ENCODE measurements at regions not wholly inside any gene's neighbourhood (a gene's known extent, or its start where the extent isn't known, plus 50 kb on each side); places are given as distances from the start of the nearest gene placed in this dataset.

DNA sequence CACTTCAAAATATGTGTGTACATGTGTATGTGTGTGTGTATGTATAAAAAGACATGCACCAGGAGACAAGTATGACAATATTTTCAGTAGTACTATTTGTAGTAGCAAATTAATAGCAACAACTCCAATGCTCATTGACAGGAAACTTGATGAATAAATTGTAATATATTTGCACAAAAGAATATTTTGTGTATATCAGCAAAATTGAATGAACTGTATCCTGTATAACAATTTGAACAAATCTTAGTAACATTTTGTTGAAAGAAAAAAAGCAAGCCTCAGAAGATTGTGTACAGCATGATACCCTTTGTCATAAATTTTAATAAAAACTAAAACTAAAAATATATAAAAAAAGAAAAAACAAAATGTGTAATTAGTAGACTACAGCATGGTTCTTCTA, 1367.3 kb upstream of the TMEFF2 start:
- no peak for DNase-seq (ENCODE audit: low spot score)

- DNase-seq (ENCODE audit: low spot score) = no peak
These were observed 1366.3 kb upstream of the TMEFF2 start for GRCh38 chr2:193561054-193561453.

DNA sequence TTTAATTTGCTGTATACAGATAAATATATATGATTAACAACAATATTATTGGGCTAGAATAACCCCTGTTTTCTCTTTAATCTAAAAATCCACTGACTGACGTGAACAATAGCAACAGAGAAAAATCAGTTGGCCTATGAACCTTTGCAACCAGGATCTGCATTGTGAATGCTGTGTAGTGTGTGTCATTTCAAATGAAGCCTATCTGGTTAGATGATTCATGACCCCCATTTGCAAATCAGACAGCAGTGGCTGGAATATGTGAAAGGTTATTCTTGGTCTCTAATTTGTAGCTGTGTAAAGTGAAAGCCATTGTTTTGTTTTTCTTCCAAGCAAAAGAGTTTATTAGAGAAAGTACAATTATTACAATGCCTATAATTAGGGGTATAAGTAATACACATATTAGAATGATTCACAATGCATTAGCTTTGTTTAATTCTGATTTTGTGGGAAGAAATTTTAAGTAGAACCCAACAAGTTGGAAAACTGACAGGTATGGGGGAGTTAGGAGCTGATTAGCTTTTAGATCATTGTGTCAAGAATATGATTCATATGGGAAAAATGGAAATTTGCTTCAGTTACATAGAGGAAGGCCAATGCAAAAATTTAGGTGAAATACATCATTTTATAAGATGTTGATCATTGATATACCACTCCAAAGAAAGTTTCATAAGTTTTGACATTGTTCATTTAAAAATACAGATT, 1362.2 kb upstream of the TMEFF2 start:
- DNase-seq (ENCODE audit: low spot score) = no peak

DNA sequence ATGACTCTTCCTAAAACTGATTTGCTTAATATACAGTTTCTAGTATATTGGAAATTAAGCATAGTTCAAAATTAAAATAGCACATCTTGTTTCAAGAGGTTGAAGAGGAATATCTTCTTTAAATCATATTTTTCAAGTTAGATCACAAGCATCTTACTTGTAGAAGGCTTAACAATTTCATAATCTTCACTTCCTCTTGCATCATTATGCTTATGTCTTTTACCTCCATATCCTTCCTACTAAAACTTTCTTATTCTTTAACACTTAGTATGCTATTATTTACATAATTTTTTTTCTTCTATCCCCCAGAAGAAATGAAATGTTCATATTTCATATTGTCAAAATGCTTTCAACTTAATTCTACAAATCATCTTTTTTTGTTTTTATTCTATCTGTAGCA, 1354.9 kb upstream of the TMEFF2 start:
- no peak for DNase-seq (ENCODE audit: low spot score)

- no peak for DNase-seq (ENCODE audit: low spot score)
These were observed 1348.0 kb upstream of the TMEFF2 start for GRCh38 chr2:193542762-193543161.

DNA sequence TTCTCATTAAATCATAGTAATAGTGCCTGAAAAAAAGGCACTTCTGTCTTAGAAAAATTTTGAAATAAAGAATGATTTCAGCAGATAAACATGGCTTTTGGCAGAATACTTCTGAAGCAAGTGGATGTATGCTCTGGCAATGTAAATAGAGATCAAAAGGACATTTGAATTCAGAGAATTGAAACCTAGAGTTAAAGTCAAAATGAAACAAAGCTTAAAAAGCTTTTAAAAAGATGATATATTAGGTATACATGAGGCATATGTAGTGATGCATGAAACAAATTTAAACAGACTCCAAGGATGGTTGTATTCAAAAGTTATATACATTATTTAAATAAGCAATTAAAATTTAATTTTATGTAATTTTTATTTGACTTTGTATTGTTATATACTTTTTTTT, 1344.5 kb upstream of the TMEFF2 start:
- no peak for DNase-seq (ENCODE audit: low spot score)

GRCh38 chr2:193538061-193538460, 1343.3 kb upstream of the TMEFF2 start:
- no peak for DNase-seq (ENCODE audit: low spot score)

DNA sequence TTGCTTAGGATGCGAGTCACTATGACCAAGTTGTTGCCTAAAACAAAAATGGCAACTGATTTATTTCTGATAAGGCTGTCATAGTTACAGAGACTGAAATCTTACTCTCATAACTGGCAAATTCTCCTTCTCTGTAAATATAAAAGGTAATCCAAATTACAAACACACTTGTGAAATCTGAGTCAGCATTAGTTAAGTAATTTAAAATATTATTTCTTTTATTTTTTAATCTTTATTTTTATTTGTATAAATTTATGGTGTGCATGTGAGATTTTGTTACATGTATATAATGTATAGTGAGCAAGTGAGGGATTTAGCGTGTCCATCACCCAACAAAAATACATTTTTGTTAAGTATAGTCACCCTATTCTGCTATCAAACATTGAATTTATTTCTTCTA, 1342.8 kb upstream of the TMEFF2 start:
- no peak for DNase-seq (ENCODE audit: low spot score)

DNA sequence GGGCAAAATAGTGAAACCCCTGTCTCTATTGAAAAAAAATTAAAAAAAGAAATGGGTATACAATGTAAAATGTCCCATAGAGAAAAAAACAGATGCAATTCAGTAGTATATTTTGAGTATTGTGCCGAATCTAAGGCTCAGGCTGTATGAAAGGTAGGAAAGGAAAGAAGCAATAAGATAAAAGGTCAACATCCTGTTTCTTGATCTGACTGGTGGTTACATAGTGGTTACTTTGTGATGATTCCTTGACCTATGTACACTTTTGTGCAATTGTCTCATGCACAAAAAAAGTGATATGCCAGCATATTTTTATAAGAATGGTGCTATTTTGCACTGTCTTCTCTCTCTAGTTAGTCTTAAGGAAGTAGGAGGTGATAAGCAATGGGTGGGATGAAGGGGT, 1333.7 kb upstream of the TMEFF2 start:
- DNase-seq (ENCODE audit: low spot score) = no peak

DNA sequence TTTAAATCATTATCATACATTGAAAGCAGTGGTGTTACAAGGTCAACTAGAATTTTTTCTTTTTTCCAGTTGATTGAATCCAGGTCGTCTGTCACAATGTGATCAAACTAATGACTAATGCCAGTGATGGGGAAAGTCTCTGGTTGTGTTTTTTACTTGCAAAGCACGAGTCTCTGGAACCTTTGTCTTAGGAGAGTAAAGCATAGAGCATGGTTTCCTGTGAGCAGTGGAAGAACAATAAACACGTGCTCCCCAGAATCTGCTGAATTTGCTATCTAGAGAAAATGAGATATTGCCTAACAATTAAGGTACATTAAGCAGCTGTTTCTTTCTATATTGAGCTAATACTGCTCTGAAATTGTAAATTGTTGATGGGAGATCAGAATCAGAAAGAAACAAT, 1332.4 kb upstream of the TMEFF2 start:
- DNase-seq (ENCODE audit: low spot score) = no peak

GRCh38 chr2:193523662-193524061, 1328.9 kb upstream of the TMEFF2 start:
- DNase-seq (ENCODE audit: low spot score) = no peak

GRCh38 chr2:193521523-193521922, 1326.8 kb upstream of the TMEFF2 start:
- no peak for DNase-seq (ENCODE audit: low spot score)

DNA sequence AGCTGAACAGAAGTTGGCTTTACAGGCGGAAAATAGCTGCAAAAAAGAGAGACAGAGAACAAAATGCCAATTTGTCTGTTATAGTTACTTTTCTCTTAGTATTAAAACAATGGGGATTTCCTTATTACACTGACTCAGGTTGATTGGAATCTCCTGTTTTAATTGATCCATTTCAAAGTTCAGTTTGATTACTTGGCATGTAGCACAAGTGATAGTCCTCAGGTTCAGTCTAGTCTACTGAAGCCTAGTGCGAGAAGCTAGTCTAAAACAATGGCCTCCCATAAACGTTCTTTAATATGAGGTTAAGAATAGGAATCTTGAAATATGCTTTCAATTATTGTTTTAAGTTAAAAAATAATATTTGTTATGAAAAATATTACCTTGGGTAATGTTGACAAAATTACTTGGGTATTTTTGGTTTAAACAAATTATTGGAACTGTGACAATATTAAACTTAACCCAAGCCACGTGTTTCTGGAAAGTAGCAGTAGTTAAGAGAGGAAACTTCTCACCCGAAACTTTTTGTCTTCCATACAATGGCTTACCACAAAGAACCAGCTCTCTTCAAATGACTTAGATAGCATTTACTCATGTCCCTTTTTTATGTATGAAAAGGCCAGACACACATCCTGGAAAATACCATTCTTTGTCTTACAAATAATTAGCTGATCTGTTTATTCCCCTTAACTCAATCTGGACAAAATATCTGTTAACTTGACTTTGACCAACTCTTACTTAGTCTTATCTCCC, 1326.2 kb upstream of the TMEFF2 start:
- no peak for DNase-seq (ENCODE audit: low spot score)

- no peak for DNase-seq (ENCODE audit: low spot score)
These were observed 1323.5 kb upstream of the TMEFF2 start for GRCh38 chr2:193518041-193518817.

- no peak for DNase-seq (ENCODE audit: low spot score)
These were observed 1322.9 kb upstream of the TMEFF2 start for GRCh38 chr2:193517615-193518014.

GRCh38 chr2:193506035-193506434, 1311.3 kb upstream of the TMEFF2 start:
- no peak for DNase-seq (ENCODE audit: low spot score)

DNA sequence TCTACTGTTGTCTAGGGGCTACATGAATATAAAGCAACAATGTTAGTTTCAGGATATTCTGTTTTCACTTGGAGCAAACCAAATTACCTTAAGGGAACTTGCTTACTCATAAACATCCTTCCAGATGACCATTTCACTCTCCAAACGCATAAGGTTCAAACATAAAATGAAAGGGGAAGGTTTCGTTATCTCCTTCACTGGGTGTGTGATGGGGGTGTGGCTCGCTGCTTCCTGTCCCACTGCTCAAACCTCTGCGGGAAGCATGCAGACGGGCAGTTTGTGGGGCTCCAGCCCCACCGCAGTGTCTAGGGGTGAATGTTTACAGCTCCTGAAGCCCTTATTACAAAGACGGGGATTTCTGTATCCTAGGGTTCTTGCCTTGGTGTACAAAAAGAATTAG, 1310.9 kb upstream of the TMEFF2 start:
- no peak for DNase-seq (ENCODE audit: low spot score)

GRCh38 chr2:193502363-193503035, 1307.8 kb upstream of the TMEFF2 start:
- DNase-seq (ENCODE audit: low spot score) = no peak

DNA sequence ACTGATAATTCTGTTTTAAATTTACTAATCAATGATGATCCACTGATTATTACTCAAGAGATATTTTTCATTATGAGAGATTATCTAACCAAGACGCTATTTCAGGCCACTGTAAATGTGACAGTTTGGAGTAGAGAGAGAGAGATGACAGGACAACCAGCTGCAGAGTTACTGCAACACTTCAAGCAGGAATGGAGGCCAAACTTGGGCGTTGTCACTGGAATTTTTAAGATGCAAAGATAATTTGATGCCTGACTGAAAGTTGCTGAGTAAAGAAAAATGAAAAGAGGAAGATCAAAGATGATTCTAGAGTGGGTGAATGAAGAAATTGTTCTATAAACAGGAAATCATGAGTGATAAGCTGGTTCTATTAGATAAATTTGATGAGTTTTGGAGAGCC, 1302.1 kb upstream of the TMEFF2 start:
- DNase-seq (ENCODE audit: low spot score) = no peak

GRCh38 chr2:193482557-193482956, 1287.8 kb upstream of the TMEFF2 start:
- DNase-seq (ENCODE audit: low spot score) = no peak

DNA sequence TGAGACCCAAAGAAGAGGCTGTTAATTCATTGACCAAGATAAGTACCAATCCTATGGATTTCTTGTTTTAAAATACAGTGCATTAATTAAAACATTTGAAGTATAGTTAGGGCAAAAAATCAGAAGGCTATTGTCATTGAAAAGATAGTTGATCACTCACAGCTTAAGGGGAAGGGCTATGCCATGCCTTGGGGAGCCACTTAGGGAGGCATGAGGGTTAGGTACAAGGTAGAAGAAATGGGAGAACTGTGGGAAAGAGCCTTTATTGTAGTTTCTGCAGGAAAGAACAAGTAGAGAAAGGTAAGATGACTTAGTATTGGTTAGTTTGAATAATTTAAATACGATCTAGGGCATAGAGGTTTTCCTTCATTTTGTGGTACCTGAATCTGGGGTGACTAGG, 1285.5 kb upstream of the TMEFF2 start:
- no peak for DNase-seq (ENCODE audit: low spot score)

- DNase-seq (ENCODE audit: low spot score) = no peak
These were observed 1281.6 kb upstream of the TMEFF2 start for GRCh38 chr2:193476171-193476800.

Data from CD4-positive, alpha-beta T cell treated with Interleukin-6 at 100 ng/mL for 8 hours (primary cell).